ENCODE measurements at regions not wholly inside any gene's neighbourhood (a gene's known extent, or its start where the extent isn't known, plus 50 kb on each side); places are given as distances from the start of the nearest gene placed in this dataset.

DNA sequence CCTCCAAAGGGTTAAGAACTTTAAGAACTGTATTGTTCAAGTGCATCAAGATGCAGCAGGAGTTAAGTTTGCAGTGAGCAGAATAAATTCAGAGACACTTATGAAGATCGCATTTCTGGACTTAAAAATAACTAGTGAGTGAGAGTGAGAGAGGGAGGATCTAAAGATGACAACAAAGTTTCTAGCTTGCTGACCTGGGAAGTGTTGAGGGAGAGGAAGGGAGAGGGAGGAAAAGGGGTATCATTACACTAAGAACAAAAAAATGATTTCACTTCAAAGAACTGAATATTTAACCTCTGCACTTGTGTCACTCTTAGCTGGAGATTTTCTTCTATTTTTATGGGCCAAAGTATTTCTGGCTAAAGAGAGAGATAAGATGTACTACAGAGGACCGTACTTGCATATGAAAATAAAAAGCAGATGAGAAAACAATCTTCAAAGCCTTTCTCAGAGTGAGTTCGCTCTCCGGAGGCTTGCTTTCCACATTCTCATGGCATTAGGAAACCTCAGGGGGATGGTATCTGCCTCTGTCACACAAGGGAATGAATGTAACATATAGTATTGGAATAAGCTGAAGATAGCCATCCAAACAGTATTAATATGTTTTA, 91.4 kb upstream of the TJP1 start:
- no peak for FAIRE-seq

- FAIRE-seq, result no peak
Observed at GRCh38 chr15:29911705-29912104, 89.4 kb upstream of the TJP1 start.

DNA sequence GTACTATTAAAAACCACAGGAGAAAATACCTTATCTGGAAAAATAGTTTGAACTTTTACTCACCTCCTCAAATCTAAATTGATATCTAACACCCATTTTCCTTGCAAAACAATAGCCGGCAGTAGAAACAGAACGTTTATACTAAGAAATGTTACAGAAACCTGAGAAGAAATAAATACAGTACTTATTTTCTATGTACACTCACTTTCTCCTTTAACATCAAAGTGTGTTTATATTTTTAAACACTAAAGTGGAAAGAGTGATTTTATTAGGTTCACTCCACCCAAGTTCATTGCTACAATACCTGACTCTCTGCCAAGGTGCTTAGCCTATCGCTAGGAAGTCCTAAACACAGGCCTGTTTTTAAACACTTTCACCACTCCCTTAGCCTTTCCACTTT, 87.8 kb upstream of the TJP1 start:
- no peak for FAIRE-seq

DNA sequence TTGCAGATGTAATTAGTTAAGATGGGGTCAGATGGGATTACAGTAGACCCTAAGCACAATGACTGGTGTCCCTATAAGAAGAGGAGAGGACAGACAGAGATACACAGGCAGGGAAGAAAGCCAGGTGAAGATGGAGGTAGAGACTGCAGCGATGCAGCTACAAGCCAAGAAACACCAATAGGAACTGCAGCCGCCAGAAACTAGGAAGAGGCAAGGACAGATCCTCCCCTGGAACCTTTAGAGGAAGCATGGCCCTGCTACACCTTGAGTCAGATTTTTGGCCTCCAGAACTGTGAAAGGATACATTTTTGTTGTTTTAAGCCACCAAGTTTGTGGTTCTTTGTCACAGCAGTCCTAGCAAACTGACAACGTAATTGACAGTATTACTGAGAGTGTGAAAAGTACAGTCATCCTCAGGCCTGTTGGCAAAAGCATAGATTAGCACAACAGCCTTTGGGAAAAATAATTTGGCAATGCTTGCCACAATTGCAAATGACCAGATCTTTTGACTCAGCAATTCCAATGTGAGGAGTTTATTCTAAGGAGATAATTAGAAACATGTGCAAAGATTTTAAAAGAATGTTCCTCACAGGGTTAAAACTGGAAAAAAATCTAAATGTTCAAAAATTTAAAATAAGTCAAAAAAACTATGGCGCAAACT, 82.6 kb upstream of the TJP1 start:
- FAIRE-seq, result no peak

- no peak for FAIRE-seq
Observed at GRCh38 chr15:29903785-29904464, 81.7 kb upstream of the TJP1 start.

GRCh38 chr15:29903028-29903427, 80.8 kb upstream of the TJP1 start:
- no peak for FAIRE-seq

- no peak for FAIRE-seq
Observed at GRCh38 chr15:29900237-29901189, 78.2 kb upstream of the TJP1 start.

- FAIRE-seq, result no peak
Observed at GRCh38 chr15:29896062-29896461, 73.8 kb upstream of the TJP1 start.

- no peak for FAIRE-seq
Observed at GRCh38 chr15:29891096-29891457, 68.8 kb upstream of the TJP1 start.

- FAIRE-seq, result no peak
Observed at GRCh38 chr15:29890336-29891095, 68.2 kb upstream of the TJP1 start.

DNA sequence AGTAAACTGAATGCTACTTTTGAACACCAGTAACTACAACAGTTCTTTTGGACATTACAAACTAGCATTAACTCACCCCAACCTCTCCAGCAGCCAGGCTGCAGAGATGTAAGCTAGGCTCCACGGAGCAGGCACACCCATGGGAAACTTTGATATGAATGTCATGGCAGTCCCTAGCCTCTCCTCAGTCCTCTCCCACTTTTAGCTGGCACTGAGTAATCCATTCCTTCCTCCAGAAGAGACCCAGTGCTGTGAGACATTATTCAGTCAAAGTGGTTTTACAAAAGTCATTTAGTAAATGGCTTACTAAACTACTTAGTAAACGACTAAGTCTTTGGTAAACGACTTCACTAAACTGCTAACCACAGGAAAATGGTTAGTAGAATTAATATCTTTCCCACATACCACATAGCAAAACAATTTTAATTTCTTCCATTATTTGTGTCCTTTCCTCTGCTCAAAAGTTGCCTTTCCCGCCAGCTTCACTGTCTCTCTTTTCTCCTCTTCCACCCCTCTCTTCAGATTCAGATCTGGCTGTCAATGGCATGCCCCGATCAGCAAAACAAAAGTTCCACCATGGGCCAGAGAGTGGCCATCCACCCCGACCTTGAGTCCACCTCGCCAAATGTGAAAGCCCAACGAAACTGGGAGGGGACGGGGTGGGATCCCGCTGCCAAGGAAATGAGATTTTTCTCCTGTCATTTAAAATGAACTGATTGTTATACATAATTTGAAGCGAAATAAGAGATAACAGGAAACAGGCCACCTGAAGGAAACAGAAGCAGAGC, 67.5 kb upstream of the TJP1 start:
- no peak for FAIRE-seq

GRCh38 chr15:29888646-29889045, 66.4 kb upstream of the TJP1 start:
- no peak for FAIRE-seq

DNA sequence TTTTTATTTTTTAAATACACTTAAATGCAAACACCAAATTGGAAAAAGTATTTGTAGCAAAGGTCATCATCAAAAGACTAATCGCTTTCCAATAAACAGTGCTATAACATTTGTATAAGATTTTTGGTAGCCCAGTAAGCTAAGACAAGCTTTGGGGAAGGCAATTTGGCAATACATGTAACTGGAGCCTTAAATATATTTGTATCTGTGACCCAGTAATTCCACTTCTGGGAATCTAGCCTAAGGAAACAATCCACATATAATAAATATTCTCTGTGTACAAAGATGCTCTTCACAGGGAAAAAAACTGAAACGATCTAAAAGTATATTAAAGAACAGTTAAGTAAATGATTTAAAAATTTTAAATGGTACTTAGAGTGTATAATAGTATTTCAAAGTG, 65.5 kb upstream of the TJP1 start:
- FAIRE-seq, result no peak

DNA sequence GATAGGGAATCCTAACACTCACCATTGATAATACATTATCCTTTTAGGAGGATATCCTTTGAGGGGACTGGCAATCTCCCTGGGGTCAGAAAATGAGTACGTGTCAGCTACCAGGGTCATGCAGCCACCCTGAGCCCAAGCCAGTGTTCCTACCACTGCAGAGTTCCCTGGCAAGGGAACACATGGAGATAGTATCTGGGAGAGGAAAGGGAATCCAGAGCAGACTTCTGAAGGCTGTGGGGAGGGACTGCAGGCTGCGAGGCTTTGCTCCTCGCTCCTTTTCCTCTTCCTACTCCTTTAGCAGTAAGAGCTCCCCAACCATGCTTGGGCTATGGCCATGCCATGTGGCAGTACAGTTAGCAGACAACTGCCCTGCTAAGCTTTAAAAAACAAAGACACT, 62.9 kb upstream of the TJP1 start:
- FAIRE-seq, result no peak

GRCh38 chr15:29883126-29883525, 60.9 kb upstream of the TJP1 start:
- no peak for FAIRE-seq

DNA sequence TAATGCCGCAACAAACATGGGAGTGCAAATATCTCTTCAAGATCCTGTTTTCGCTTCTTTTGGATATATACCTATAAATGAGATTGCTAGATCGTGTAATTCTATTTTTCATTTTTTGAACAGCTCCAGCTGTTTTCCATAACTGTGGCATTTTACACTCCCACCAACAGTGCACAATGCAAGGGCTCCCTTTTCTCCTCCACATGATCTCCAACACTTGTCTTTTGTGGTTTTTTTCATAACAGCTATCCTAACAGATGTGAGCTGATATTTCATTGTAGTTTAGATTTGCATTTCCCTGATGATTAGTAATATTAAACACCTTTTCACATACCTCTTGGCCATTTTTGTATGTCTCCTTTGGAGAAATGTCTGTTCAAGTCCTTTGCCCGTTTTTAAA, 58.6 kb upstream of the TJP1 start:
- no peak for FAIRE-seq

GRCh38 chr15:29880341-29880740, 58.1 kb upstream of the TJP1 start:
- no peak for FAIRE-seq

- FAIRE-seq, result no peak
Observed at GRCh38 chr15:29874977-29875376, 52.7 kb upstream of the TJP1 start.

- FAIRE-seq, result no peak
Observed at GRCh38 chr15:29873947-29874411, 51.7 kb upstream of the TJP1 start.

DNA sequence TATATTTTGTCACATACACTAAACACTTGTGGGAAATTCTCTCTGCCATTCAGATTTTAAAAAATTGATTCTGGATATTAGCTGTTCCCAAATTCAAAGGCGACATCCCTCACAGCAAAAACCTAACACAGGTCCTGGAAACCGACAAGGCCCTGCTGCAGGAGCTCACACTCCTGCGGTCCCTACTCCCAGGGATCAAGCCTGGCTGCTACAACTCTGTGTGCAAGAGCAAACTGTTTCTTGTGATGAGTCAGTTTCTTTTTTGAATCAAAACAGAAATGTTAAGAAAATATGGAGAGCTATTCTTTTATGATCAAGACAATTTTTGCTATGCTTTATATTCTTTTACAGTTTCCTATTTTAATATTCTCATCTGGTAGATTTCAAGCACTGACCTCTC, 51.0 kb upstream of the TJP1 start:
- FAIRE-seq, result no peak

- no peak for FAIRE-seq
Observed at GRCh38 chr15:29872716-29873115, 50.4 kb upstream of the TJP1 start.
